B cell (primary cell): ENCODE measurements at regions not wholly inside any gene's neighbourhood (a gene's known extent, or its start where the extent isn't known, plus 50 kb on each side); places are given as distances from the start of the nearest gene placed in this dataset.

Experiments
- ATAC-seq: fragments of 200-7000 bp; cut with Tn5 transposase; one replicate; pipeline ENCODE4 v1.10.0; 2021; ENCODE audit warnings: low read depth, mild to moderate bottlenecking, moderate number of reproducible peaks, moderate library complexity
- CTCF ChIA-PET: fragments of 350-600 bp; sonication (Branson Sonifier 250); formaldehyde crosslinking; loops from one replicate; lab custom pipeline; 2021; ENCODE audit warnings: antibody characterized with exemption, inconsistent platforms; lab: Charles Lee
- POLR2A ChIA-PET: fragments of 350-600 bp; sonication (Branson Sonifier 250); formaldehyde crosslinking; loops from one replicate; lab custom pipeline; 2021; ENCODE audit warnings: antibody characterized with exemption; lab: Charles Lee
- DNase-seq: peaks from one replicate; pipeline ENCODE4 v3.0.0; 2013
- H2AFZ ChIP-seq: 2 replicates; pipeline ENCODE4 v1.6.1; 2012; ENCODE audit warnings: mild to moderate bottlenecking, low read depth, low read length; ENCODE audit not compliant: insufficient read depth, poor library complexity, severe bottlenecking
- H3K27ac ChIP-seq, 2 donors: 1 replicate in 1 of 2; 2 replicates in 1 of 2; pipeline ENCODE4 v1.5.1; 2012 to 2013; ENCODE audit warnings: low read length in 2 of 2, mild to moderate bottlenecking in 2 of 2, moderate library complexity in 1 of 2
- H3K27me3 ChIP-seq, 4 experiments: fragments of 200-600 bp in 1 of 4; sonication (generic) in 1 of 4; replicated peaks in 1 of 4; 1 replicate in 2 of 4; 2 replicates in 2 of 4; pipeline versions ENCODE4 v1.6.1 to v1.7.0; 2013 to 2016; ENCODE audit warnings: low read length in 3 of 4, mild to moderate bottlenecking in 2 of 4, mixed read lengths in 1 of 4, moderate library complexity in 1 of 4; ENCODE audit not compliant: insufficient read depth in 4 of 4, control insufficient read depth in 3 of 4; ENCODE audit errors: control extremely low read depth in 1 of 4
- H3K36me3 ChIP-seq, 2 experiments: replicated peaks in 1 of 2; 1 replicate in 1 of 2; 2 replicates in 1 of 2; pipeline versions ENCODE4 v1.6.1 to v1.7.1; 2013; ENCODE audit warnings: low read length in 1 of 2; ENCODE audit not compliant: insufficient read depth in 2 of 2, control insufficient read depth in 1 of 2; ENCODE audit errors: control extremely low read depth in 1 of 2, extremely low read depth in 1 of 2
- H3K4me1 ChIP-seq, 2 donors: fragments of 200-600 bp in 1 of 2; sonication (generic) in 1 of 2; 1 replicate in 1 of 2; 2 replicates in 1 of 2; pipeline versions ENCODE4 v1.5.1 to v1.6.1; 2013 to 2017; ENCODE audit warnings: low read length in 2 of 2; ENCODE audit not compliant: control insufficient read depth in 2 of 2, insufficient read depth in 2 of 2
- H3K4me2 ChIP-seq: replicated peaks from 2 replicates; pipeline ENCODE3; 2012; ENCODE audit warnings: mild to moderate bottlenecking, low read depth, low read length; ENCODE audit not compliant: poor library complexity, severe bottlenecking
- H3K4me3 ChIP-seq, 5 experiments: fragments of 200-600 bp in 1 of 5; sonication (generic) in 1 of 5; 1 replicate in 3 of 5; 2 replicates in 2 of 5; pipeline versions ENCODE4 v1.5.1 to v1.7.0; 2011 to 2016; ENCODE audit warnings: low read length in 4 of 5, mild to moderate bottlenecking in 4 of 5, low read depth in 2 of 5, control low read depth in 1 of 5, moderate library complexity in 1 of 5; ENCODE audit not compliant: insufficient read depth in 1 of 5; ENCODE audit errors: control extremely low read depth in 1 of 5, extremely low read depth in 1 of 5
- H3K79me2 ChIP-seq: fragments of 200-600 bp; sonication (generic); one replicate; pipeline ENCODE4 v1.6.0; 2016; ENCODE audit warnings: low read length; ENCODE audit not compliant: control insufficient read depth, insufficient read depth
- H3K9ac ChIP-seq: fragments of 200-600 bp; sonication (generic); 2 replicates; pipeline ENCODE4 v1.6.1; 2017; ENCODE audit warnings: mild to moderate bottlenecking, low read length, moderate library complexity
- H3K9me3 ChIP-seq, 3 donors: one replicate each; pipeline versions ENCODE4 v1.6.1 to v1.7.1; 2013; ENCODE audit warnings: low read length in 2 of 3; ENCODE audit not compliant: control insufficient read depth in 2 of 3, insufficient read depth in 1 of 3; ENCODE audit errors: control extremely low read depth in 1 of 3
- H4K20me1 ChIP-seq: 2 replicates; pipeline ENCODE4 v1.6.0; 2012; ENCODE audit warnings: mild to moderate bottlenecking, low read length; ENCODE audit not compliant: insufficient read depth, control insufficient read depth, poor library complexity, severe bottlenecking
- H3K27ac Mint-ChIP-seq: one replicate; pipeline ENCODE4 v1.8.0; 2021; ENCODE audit warnings: mixed read lengths
- H3K27me3 Mint-ChIP-seq: one replicate; pipeline ENCODE4 v1.8.0; 2021; ENCODE audit warnings: mixed read lengths
- H3K4me1 Mint-ChIP-seq: one replicate; pipeline ENCODE4 v1.8.0; 2021; ENCODE audit warnings: mixed read lengths
- H3K4me3 Mint-ChIP-seq: one replicate; pipeline ENCODE4 v1.8.0; 2021; ENCODE audit warnings: mixed read lengths
- H3K9me3 Mint-ChIP-seq: one replicate; pipeline ENCODE4 v1.8.0; 2022; ENCODE audit warnings: mixed read lengths; ENCODE audit not compliant: insufficient read depth
- CTCF ChIP-seq: fragments of 200-600 bp; IDR thresholded peaks from one replicate; pipeline ENCODE4 v1.8.0; 2022; ENCODE audit warnings: antibody characterized with exemption, mild to moderate bottlenecking
- EZH2 ChIP-seq: IDR thresholded peaks from 2 replicates; pipeline ENCODE4 v1.6.1; 2012; ENCODE audit warnings: borderline replicate concordance, low read depth, mild to moderate bottlenecking, moderate library complexity, low read length; ENCODE audit not compliant: insufficient read depth, poor library complexity, severe bottlenecking
- WGBS: methylation state at CpG from one replicate; pipeline ENCODE4 v1.1.5; 2013; ENCODE audit warnings: missing lambda C conversion rate; ENCODE audit not compliant: insufficient coverage; 5-methylcytosine and 5-hydroxymethylcytosine counted together
- intact Hi-C: fragments of 100-400 bp; cut with micrococcal nuclease; formaldehyde crosslinking; loops from one replicate; pipeline ENCODE4 v1.10.0; 2022

- Mint-ChIP-seq H3K27ac (peak overlapping the region; percentile 10), H3K27me3 (peaks cover 14% of the 10 kb centered on the region), H3K9me3 (peaks cover 2% of the 10 kb centered on the region), H3K4me3 (no peak overlapping the region), H3K4me1 (peaks cover 18% of the 10 kb centered on the region)
- Histone ChIP-seq H4K20me1 (no peaks in the 10 kb centered on the region), H3K79me2 (no peaks in the 10 kb centered on the region), H3K9me3 (no peaks in the 10 kb centered on the region), H2AFZ (no peak overlapping the region), H3K4me3 (no peak overlapping the region), H3K27me3 (no peaks in the 10 kb centered on the region), H3K36me3 (peaks cover 0 to 1% of the 10 kb centered on the region in 2 experiments), H3K9ac (no peak overlapping the region), H3K4me2 (no peak overlapping the region), H3K4me1 (peaks cover 15 to 19% of the 10 kb centered on the region in 2 donors), H3K27ac (no peak overlapping the region)
- WGBS = 93% methylated on average over 2 of the region's 2 CpGs
- no peak for DNase-seq
- ATAC-seq = no peak
- POLR2A ChIA-PET = no interaction called here
- CTCF ChIA-PET = interaction anchor here (1.2 kb wide), 1 partner anchor 105 kb away, joined by 3 read pairs; no protein-coding TSS in a partner anchor
- no peak for TF ChIP-seq CTCF
- TF ChIP-seq EZH2 = no peak
- intact Hi-C loops = no loop called here
Observed at GRCh38 chr4:15352524-15352923, 75.3 kb upstream of the C1QTNF7 start.

GRCh38 chr4:15353207-15353606, 74.6 kb upstream of the C1QTNF7 start:
- CTCF ChIA-PET = no interaction called here
- Histone ChIP-seq H3K9ac (no peak overlapping the region), H3K4me1 (peaks cover 15 to 19% of the 10 kb centered on the region in 2 donors), H3K9me3 (no peaks in the 10 kb centered on the region), H4K20me1 (no peaks in the 10 kb centered on the region), H3K4me3 (no peak overlapping the region), H3K4me2 (no peak overlapping the region), H3K27ac (no peak overlapping the region), H3K36me3 (peaks cover 0 to under 1% of the 10 kb centered on the region in 2 experiments), H2AFZ (no peak overlapping the region), H3K79me2 (no peaks in the 10 kb centered on the region), H3K27me3 (no peaks in the 10 kb centered on the region)
- WGBS = 80% methylated on average over 1 of the region's 3 CpGs
- intact Hi-C loops = no loop called here
- TF ChIP-seq CTCF (no peak), EZH2 (no peak)
- H3K9me3 Mint-ChIP-seq = peaks cover 2% of the 10 kb centered on the region
- no peak for DNase-seq
- peaks cover 18% of the 10 kb centered on the region for H3K4me1 Mint-ChIP-seq
- peaks cover 14% of the 10 kb centered on the region for H3K27me3 Mint-ChIP-seq
- no peak overlapping the region for H3K4me3 Mint-ChIP-seq
- POLR2A ChIA-PET = no interaction called here
- ATAC-seq = no peak
- no peak overlapping the region for H3K27ac Mint-ChIP-seq
